C4-2B (cell line): ENCODE measurements at regions not wholly inside any gene's neighbourhood (a gene's known extent, or its start where the extent isn't known, plus 50 kb on each side); places are given as distances from the start of the nearest gene placed in this dataset.

Source experiments
- H3K27ac ChIP-seq: fragments of 450-650 bp; 2 replicates; pipeline ENCODE4 v1.5.1; 2017
- ZFX ChIP-seq: fragments of 450-650 bp; IDR thresholded peaks from 2 replicates; pipeline ENCODE4 v1.6.1; 2017
- TF ChIP-seq, protein P1 (sequence below): fragments of 450-650 bp; conservative IDR thresholded peaks from 2 replicates; pipeline ENCODE4 v1.5.1; 2017; ENCODE audit warnings: mild to moderate bottlenecking

DNA sequence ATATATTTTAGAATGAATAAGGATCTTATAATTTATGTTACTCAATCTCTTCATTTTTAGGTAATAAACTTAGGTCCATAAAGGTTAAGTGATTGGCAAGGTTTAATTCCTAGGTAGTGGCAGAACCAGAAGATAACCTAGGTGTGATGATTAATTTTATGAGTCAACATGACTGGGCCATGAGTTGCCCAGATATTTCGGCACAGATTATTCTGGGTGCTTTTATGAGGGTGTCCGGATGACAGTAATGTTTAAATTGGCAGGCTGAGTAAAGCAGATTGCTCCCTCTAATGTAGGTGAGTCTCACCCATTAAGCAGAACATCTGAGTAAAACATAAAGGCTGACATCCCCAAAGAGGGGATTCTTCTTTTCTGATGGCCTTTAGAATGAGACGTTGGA lies 1349.3 kb upstream of the CELF2 start:
- TF ChIP-seq, protein P1, sequence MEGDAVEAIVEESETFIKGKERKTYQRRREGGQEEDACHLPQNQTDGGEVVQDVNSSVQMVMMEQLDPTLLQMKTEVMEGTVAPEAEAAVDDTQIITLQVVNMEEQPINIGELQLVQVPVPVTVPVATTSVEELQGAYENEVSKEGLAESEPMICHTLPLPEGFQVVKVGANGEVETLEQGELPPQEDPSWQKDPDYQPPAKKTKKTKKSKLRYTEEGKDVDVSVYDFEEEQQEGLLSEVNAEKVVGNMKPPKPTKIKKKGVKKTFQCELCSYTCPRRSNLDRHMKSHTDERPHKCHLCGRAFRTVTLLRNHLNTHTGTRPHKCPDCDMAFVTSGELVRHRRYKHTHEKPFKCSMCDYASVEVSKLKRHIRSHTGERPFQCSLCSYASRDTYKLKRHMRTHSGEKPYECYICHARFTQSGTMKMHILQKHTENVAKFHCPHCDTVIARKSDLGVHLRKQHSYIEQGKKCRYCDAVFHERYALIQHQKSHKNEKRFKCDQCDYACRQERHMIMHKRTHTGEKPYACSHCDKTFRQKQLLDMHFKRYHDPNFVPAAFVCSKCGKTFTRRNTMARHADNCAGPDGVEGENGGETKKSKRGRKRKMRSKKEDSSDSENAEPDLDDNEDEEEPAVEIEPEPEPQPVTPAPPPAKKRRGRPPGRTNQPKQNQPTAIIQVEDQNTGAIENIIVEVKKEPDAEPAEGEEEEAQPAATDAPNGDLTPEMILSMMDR, result no peak
- no peak for TF ChIP-seq ZFX
- H3K27ac ChIP-seq, result no peak overlapping the region

DNA sequence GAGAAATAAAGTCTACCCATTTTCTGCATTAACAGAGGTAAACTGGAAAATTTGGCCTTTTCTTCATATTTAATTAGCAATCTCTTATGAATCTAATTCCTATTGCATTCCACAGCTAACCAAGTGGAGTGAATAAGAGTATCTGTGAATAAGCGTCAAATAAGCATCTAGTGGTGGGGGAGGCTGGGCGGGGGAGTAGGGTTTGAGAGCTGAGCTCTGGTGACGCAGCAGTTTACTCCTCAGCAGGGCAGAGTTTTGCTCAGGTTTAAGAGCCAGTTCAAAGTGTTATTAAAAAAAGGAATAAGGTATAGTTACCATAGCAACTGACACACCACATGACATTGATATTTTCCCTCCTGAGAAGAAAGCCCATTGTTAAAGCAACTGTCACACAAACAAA lies 1346.8 kb upstream of the CELF2 start:
- TF ChIP-seq ZFX, result no peak
- TF ChIP-seq, protein P1, result no peak
- no peak overlapping the region for H3K27ac ChIP-seq

DNA sequence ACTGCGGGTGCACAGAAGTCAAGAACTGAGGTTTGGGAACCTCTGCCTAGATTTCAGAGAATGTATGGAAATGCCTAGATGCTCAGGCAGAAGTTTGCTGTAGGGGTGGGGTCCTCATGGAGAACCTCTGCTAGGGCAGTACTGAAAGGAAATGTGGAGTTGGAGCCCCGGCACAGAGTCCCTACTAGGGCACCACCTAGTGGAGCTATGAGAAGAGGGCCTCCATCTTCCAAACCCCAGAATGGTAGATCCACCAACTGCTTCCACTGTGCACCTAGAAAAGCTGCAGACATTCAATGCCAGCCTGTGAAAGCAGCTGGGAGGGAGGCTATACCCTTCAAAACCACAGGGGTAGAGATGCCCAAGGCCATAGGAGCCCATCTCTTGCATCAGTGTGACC lies 1336.0 kb upstream of the CELF2 start:
- no peak for TF ChIP-seq ZFX
- TF ChIP-seq, protein P1, result peak; percentile 38
- no peak overlapping the region for H3K27ac ChIP-seq

DNA sequence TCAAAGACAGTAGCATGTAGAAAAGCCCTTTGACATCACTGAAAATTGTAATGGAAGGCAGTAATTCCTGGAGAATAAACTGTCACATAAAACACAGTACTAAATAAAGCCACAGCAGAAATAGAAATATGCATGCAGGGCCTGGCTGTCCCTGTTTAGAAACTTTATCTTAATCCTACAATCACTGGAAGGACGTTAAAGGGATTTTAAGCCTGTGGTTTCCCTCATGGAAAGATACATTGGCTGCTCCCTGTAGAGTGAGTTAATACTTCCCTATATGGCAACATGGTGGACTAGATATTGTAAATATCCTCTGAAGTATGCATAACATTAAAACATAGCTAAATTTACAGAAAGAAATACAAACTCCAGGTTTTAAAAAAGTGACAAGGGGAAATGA lies 1334.9 kb upstream of the CELF2 start:
- TF ChIP-seq, protein P1, result no peak
- TF ChIP-seq ZFX, result no peak

DNA sequence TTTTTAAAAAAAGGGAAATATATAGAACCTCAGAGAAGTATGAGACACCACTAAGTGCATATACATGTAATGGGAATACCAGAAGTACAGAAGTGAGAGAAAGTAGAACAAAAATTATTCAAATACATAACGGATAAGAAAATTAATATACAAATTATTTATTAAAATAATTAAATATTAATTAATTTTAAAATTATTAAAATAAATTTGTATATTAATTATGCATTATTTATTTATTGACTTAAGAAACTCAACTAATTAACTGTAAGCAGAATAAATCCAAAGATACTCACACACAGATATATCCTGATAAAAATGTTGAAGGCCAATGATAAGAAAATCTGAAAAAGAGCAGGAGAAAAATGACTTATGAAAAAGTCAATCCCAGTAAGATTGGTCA lies 1333.5 kb upstream of the CELF2 start:
- TF ChIP-seq, protein P1, result no peak
- no peak for TF ChIP-seq ZFX
- no peak overlapping the region for H3K27ac ChIP-seq

More for the DNA sequence above, 1334.9 kb upstream of the CELF2 start:
- no peak overlapping the region for H3K27ac ChIP-seq

DNA sequence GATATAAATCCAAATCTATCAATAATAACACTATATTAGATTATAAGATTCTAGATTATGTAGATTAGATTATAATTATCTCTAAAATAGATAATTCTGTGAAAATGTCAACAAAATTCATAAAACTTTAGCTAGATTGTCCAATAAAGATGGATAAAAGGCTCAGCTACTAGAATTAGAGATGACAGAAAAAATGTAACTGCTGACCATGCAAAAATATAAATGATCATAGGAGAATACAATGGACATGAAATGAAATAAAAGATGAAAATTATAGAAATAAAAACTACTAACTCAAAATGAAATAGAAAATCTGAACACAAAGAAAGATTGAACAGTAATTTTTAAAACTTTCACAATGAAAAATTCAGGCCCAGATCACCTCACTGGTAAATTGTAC lies 1332.1 kb upstream of the CELF2 start:
- H3K27ac ChIP-seq, result no peak overlapping the region
- TF ChIP-seq, protein P1, result no peak
- no peak for TF ChIP-seq ZFX

DNA sequence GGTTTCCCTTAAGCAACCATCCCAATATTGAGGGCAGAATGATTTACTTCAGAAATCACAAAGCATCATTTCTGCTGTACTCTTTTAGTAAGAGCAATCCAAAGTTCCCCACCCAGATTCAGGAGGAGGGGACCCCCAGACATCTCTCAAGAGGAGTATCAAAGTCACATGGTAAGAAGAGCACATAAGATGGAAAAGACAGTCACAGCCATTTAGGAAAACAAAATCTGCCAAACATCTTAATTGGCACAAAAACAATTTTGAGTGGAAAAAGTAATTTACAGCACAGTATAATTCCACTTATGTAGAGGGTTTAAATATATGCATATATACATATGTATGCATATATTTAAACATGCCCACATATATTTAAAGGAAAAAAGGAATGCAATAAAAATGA lies 1329.0 kb upstream of the CELF2 start:
- no peak overlapping the region for H3K27ac ChIP-seq
- TF ChIP-seq ZFX, result no peak
- TF ChIP-seq, protein P1, result no peak
